ENCODE measurements at regions not wholly inside any gene's neighbourhood (a gene's known extent, or its start where the extent isn't known, plus 50 kb on each side); places are given as distances from the start of the nearest gene placed in this dataset.

DNA sequence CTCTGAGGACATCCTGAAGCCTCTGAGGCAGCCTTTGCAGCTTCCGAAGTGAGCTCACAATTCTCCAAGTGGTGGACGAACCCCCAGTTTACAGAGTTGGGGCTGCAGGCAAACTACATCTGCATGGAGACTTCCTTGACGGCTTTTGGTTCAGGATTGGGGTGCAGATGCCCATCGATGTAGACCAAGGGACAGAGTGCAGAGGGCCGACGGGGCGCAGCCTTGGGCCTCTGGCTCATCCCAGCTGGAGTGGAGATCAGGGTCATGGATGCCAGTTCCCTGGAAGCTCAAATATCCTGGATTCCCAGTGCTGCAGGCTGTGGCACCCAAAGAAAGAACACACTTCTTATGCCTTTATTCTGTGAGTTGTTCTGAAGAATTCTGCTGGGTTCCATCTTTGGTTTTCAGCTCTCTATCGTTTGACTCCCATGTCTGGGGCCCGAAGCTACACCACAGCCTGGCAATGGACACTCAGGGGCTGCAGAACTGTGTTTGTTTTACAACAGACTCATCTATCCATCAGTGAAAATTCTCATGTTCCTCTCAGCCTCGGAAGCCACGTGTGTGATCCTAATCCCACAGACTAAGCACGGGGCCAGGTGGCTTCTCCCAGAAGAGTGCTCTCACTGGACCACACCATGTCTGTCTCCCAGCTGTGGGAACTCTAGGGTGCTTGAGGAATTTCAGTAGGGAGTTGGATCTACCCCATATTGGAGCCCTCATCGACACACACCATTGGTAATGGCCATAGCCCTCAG, 414.1 kb upstream of the MYT1L start:
- no peak for DNase-seq (ENCODE audit: low read depth, low spot score)

DNA sequence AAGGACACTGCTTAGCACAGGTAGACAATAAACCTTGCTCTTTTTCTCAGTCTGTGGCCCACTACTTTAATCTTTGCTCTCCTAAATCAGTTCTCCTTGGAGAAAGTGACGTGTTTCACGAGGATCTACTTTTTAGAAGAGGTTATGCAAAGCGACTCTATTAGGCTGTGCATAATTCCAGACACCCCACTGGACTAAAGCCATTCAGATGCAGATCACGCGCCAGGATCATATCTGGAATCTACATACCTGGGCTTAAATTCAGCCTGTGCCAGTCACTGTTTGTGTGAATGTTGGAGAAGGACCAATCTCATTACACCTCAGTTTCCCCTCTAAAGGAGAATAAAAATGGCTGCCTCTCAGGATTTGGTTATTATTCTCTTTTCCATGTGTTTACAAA, 413.0 kb upstream of the MYT1L start:
- no peak for DNase-seq (ENCODE audit: low read depth, low spot score)

DNA sequence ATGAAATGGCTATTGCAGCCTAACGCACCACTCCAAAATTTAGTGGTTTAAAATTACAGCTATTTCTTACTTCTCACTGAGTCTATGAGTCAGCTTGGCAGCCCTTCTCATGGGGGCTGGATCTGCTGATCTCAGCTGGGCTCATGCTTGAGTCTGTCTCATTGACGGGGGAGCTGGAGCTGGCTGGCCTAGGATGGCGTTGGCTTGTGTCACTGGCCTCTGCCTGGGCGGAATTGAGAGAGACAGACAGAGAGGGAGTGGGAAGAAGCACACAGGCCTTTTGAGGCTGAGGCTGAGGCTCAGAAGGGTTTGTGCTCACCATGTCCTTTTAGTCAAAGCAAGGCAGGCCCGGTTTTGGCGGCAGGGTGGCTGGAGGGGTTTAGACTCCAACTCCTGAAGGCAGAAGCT, 412.1 kb upstream of the MYT1L start:
- DNase-seq (ENCODE audit: low read depth, low spot score) = no peak

DNA sequence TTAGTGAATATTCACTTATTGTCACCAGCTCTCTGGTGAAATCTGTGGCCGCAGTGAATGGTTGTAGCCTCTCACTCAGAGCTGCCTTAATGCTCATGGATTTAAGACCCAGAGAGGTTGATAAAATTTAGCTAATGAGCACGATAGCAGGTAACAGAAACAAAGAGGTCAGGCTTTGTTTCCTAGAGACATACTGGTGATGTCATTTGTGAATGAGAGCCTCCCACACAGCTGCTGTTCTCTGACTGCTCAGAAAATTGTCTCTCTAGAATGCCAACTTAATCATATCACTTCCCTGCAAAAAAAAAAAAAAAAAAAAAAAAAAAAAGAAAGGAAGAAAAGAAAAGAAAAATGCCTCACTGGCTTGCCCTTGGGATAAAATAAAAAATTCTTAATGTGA, 411.7 kb upstream of the MYT1L start:
- no peak for DNase-seq (ENCODE audit: low read depth, low spot score)

DNA sequence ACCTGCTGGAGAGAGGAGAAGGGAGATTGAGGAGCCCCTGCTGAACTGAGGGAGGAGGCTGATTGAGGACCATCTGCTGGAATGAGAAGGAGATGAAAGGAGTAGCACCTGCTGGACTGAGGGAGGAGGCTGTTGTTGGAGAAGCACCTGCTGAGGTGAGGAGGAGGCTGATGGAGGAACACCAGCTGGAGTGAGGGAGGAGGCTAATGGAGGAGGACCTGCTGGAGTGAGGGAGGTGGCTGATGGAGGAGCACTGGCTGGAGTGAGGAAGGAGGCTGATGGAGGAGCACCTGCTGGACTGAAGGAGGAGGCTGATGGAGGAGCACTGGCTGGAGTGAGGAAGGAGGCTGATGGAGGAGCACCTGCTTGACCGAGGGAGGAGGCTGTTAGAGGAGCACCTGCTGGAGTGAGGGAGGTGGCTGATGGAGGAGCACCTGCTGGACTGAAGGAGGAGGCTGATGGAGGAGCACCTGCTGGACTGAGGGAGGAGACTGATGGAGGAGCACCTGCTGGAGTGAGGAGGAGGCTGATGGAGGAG, 409.2 kb upstream of the MYT1L start:
- no peak for DNase-seq (ENCODE audit: low read depth, low spot score)

DNA sequence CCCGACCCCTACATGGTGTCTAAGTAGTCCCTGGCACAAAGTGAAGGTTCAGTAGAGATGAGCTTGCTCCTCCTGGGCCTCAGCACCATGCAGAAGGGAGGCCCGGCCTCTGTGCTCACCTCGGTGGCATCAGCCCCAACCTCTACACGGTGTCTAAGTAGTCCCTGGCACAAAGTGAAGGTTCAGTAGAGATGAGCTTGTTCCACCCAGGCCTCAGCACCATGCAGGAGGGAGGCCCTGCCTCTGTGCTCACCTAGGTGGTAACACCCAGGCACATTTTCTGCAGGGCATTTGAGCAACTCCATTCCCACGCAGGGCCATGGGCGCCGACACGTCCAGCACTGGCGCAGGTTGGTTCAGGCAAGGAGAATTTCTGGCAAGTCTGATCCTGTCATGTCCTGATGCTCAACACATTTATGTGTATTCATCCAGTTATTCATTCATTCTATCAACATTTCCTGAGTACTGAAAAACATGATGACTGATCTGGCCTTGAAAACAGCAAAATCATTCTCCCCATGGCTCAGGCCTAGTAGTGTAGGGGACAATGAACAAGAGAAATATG, 408.2 kb upstream of the MYT1L start:
- DNase-seq (ENCODE audit: low read depth, low spot score) = no peak

DNA sequence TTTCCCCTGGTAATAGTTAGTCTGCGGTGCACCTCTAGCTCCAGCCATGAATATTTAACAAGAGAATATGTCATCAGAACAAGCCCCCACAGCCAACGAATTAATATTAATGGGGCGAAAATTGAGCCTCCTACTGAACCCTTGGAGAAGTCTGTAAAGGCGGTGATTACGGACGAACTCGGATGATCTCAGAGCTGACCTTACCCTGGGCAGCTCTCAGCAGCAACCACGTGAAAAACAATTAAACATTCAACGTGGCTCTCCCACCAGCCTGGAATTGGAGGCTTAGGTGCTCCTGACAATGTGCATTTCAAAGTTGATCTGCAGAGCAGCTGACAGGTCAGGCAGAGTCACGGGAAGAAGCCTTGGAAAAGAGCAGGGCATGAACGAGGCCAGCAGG, 407.6 kb upstream of the MYT1L start:
- no peak for DNase-seq (ENCODE audit: low read depth, low spot score)

DNA sequence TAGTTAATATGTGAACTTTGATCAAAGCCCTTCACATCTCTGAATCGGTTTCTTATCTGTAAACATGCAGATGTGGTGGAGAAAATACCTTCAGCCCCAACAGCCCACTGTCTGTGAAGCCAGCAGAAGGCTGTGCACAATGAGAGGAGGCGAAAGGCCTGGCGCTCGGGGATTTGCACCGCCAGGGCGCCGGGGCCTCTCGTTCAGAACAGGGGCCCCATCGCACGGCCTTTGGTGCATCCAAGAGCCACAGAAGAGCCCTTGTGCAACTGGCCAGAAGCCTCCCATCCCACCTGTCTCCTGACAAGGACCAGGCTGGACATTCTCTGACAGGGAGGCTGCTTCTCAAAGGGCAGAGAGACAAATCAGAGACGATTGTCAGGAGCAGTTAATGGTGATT, 407.2 kb upstream of the MYT1L start:
- DNase-seq (ENCODE audit: low read depth, low spot score) = no peak

DNA sequence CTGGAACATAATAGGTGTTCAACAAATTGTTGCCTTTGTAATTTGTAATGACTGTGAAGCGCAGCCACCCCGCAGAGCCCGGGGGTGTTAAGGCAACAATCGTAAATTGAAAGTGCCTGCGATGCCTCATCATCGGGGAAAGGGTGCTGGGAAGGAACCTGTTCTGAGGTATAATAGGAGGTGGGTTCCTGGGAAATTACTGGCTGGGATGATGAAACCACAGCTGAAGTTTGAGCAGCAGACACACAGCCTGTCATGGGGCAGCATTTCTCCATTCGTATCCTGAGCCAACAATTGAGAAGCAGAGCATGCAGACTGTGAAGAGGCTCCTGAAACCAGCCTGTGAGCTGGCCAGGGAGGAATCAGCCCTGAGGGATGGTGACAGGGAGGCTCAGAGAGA, 404.0 kb upstream of the MYT1L start:
- DNase-seq (ENCODE audit: low read depth, low spot score) = no peak

DNA sequence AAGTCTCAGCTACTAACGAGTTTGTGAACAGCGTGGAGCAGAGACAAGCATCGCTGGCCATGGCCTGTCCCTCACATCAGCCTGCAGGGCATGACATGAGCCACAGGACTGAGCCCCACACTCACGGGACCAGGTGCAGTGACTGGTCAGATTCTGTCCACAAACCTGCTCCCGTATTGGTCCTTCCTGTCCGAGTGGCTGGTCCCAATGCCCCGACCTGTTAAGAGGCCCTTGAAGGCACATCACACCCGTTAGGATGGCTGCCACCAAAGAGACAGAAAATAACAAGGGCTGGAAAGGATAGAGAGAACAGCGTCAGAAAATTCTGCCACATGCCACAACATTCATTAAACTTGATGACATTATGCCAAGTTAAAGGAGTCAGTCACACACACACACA, 403.2 kb upstream of the MYT1L start:
- no peak for DNase-seq (ENCODE audit: low read depth, low spot score)

DNA sequence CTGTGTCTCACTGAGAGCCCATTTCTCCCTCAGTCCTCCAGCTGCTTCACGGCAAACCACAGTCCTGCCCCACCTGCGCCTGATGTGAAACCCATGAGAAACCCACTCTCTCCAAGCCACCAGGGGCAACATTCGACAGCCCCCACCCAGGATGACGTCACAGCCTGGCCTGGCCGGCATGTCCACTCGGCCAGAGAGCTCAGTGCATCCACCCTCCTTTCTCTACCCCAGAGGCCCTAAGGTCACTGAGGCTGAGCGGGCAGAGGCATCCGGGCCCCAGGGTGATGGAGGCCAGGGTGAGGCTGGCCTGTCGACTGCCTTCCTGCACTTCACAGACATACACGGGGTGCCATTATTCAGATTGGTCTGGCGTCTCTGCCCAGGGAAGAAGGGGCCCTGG, 402.7 kb upstream of the MYT1L start:
- DNase-seq (ENCODE audit: low read depth, low spot score) = no peak

DNA sequence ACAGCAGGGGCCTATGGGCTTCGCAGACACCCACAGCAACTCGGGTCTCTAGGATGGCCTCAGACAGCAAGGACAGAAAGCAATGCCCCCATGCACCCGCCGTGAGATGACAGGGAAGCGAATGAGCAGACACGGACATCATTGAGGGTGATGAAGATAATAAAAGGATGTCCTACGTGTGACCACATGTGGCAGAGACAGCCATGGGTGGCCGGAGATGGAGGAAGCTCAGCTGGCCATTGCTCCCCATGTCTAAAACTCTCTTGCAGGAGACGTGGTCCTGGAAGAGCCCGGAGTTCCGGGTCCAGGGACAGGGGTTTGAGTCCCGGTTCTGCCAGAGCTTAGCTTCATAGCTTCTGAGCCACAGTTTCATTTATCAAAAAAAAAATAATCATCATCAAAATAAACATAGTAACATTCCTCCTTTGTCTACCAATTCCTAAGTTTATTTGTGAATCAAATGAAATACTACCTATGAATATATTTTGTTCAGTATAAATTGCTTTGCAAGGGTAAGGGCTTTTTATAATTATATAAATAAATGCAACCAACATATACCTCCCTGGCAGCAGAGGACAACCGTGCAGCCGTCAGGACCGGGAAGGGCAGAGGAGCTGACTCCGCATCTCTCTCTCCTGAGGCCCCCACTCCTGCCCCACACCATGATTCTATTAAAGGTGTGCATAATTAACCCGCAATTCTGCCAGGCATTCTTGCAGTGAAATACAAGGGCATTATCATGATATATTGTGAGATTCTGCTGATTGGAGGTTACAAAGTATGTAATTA, 401.4 kb upstream of the MYT1L start:
- DNase-seq (ENCODE audit: low read depth, low spot score) = no peak

DNA sequence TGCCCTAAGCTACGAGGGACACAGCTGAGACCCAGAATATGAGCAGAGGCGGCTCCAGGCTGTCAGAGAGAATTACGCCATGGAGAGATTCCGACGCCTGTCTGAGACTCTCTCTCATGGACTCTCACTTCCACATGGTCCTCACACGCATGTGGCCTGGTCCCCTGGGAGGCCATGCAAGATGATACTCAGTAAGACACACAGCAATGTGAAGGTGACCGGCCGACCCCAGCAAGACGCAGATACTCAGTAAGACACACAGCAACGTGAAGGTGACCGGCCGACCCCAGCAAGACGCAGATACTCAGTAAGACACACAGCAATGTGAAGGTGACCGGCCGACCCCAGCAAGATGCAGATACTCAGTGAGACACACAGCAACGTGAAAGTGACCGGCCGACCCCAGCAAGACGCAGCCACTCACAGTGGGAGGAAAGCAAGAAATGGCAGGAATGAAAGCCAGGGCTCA, 400.8 kb upstream of the MYT1L start:
- DNase-seq (ENCODE audit: low read depth, low spot score) = no peak

DNA sequence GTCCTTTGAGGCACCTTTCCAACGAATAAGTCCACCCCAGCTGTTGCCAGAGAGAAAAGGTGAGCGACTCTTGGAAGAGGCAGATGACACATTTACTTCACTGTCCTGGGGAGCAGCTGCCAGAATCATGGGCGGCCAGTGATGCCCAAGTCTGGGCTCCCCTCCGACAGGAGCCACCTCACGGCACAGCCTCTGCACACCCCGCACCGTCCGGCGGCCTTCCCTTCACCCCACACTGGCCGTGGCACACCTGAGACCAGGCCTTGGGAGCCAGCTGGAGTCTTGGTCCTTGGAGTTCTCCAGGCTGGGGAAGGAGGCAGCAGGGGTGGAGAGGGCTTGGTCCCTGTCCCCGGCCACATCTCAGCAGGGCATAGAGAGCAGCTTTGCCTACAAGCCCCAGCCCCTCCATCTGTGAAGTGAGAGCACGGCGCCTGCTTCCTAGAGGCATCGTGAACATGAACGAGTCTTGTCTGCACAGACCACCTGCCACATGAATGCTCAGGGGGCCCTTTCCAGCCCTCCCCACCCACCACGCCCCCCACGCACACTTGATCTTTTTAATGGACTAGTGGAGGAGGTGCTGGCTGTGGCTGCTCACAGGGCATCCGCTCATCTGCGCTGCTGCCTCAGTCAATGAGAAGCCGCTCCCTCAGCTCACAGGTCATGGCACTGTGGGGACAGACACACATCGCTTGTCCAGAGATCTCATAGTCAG, 400.2 kb upstream of the MYT1L start:
- no peak for DNase-seq (ENCODE audit: low read depth, low spot score)

DNA sequence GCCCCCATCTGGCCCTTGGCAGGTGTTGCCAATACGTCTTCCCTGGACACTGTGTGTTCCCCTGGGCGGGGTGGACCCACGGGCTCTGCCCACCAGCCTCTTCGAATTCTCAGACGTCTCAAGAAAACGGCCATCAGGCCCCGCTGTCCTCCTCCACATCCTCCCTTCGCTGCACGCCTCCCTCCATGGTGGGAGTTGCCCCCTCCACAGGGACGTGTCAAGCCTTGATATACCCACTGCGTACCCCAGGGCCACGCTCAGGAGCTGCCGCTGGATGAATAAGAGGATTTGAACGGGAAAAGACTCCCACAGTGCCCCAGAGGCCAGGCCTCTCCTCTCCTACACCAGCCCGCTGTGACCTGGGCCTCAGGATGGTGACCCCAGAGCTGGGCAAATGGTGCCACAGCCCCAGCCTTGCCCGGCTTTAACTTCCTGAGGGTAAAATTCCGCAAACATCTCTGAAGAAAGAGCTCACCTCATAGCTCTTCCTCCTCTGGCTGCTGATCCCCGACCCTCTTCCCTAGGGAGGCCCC, 399.3 kb upstream of the MYT1L start:
- DNase-seq (ENCODE audit: low read depth, low spot score) = no peak

DNA sequence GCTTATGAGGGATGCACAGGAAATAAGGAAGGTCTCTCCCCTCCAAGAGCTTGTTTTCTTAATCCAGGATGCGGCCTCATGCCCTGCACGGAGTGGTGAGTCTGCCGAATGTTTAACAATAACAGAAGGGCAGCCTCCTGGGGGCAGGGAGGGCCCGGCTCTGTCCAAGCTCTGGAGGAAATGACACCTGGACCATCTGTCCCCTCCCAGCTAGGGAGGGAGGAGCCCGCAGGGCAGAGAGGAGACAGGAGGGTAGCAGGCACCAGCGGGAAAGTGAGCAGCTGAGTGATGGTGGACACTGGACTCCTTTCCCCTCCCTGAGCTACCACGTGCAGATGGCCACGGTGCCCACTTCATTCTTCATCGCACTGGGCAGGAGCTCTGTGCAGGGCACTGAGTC, 398.2 kb upstream of the MYT1L start:
- no peak for DNase-seq (ENCODE audit: low read depth, low spot score)

DNA sequence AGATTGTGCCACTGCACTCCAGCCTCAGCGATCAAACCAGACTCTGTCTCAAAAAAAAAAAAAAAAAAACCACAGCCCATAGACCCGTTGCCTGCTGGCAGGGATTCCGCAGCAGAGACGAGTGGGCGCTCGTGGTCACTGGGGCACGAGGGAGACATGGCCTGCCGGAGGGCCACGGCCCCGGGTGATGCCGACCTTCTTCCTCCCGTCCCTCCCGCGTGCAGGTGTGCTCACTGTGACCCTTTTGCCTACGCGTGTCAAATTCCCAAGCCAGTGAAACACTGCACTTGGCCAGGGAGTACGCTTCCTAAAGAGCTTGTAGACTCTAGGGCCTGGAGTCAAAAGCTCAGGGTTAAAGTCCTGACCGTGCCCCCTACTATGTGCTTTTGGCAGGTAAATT, 397.6 kb upstream of the MYT1L start:
- DNase-seq (ENCODE audit: low read depth, low spot score) = no peak

DNA sequence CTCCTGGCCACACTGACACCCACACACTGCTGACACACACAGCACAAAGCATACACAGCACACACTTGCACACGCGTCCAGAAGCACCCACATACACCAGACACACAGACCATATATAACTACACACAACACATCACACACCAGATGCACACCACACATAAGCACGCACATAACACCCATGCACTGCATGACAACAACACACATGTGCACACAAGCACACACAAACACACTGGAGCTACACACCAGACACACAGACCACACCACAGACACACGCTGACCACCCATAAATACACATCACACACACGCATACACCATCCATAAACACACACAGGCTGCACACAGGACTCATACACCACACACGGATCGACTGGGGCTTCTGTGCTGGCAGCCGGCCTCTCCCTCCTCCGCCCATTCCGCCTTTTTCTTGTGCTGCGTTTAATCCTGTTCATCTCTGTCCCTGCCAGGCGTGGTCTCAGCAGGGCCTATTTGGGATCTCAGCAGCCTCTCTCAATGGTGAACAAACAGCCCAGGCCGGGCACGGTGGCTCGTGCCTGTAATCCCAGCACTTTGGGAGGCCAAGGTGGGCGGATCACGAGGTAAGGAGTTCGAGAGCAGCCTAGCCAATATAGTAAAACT, 396.9 kb upstream of the MYT1L start:
- no peak for DNase-seq (ENCODE audit: low read depth, low spot score)

DNA sequence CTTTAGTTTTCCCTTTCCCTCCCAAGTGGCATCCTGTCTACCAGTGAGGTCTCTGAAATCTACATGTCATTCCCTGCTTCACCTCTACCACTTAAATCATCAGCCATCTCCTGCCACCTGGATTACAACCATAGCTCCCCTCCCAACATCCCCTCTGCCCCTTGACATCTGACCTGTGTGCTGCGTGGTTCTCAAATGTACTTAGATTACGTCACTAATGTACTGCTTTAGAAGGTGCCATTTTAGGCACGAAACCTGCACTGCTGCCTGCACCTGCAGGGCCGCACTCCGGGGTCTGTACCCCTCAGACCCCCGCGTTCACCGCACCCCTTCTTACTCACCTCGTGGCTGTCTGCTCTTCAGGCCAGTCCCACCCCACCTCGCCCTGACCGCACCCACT, 395.1 kb upstream of the MYT1L start:
- DNase-seq (ENCODE audit: low read depth, low spot score) = no peak

DNA sequence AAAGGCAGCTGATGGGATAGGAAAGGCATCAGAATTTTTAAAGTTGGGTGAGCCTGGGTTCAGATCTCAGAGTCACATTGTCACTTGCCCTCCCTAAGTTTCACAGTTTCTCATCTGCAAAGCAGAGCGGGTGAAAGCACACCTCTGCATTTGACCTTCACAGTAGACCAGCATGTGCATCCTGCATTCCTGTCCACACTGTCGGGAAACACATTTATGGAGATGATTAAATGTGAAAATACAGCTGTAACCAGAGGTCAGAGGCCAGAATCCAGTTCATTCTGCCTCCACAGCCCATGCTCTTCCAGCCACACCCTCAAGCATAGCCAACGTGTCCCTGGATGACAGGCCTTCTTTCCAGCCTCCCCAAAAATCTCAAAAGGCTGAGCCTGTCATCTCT, 392.0 kb upstream of the MYT1L start:
- no peak for DNase-seq (ENCODE audit: low read depth, low spot score)

DNA sequence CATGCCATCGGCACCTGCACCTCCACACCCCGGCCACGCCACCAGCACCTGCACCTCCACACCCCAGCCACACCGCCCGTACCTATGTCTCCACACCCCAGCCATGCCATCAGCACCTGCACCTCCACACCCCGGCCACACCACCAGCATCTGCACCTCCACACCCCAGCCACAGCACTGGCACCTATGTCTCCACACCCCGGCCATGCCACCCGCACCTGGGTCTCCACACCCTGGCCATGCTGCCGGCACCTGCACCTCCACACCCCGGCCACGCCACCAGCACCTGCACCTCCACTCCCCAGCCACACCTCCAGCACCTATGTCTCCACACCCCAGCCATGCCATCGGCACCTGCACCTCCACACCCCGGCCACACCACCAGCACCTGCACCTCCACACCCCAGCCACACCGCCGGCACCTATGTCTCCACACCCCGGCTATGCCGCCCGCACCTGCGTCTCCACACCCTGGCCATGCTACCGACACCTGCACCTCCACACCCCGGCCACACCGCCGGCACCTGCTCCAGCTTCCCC, 390.3 kb upstream of the MYT1L start:
- no peak for DNase-seq (ENCODE audit: low read depth, low spot score)

All from iPS DF 19.7 (cell line).